Esophagus muscularis mucosa (tissue), 4 donors: ENCODE measurements at regions not wholly inside any gene's neighbourhood (a gene's known extent, or its start where the extent isn't known, plus 50 kb on each side); places are given as distances from the start of the nearest gene placed in this dataset.

Experiments used
- DNase-seq: peaks from one replicate; pipeline ENCODE4 v3.0.0-alpha.2; 2017; ENCODE audit errors: extremely low spot score
- H3K27ac ChIP-seq, 4 donors: fragments of 200-600 bp; sonication (generic); replicated peaks in 1 of 4; 1 replicate in 3 of 4; 2 replicates in 1 of 4; pipeline ENCODE4 v1.5.1; 2016 to 2019; ENCODE audit warnings: mild to moderate bottlenecking in 1 of 4
- H3K27me3 ChIP-seq, 4 donors: fragments of 200-600 bp; sonication (generic); one replicate each; pipeline versions ENCODE4 v1.5.1 to v1.6.0; 2016 to 2019
- H3K36me3 ChIP-seq, 4 donors: fragments of 200-600 bp; sonication (generic); one replicate each; pipeline ENCODE4 v1.5.1; 2016 to 2019
- H3K4me1 ChIP-seq, 4 donors: fragments of 200-600 bp; sonication (generic); one replicate each; pipeline ENCODE4 v1.5.1; 2016 to 2019
- H3K4me3 ChIP-seq, 4 donors: fragments of 200-600 bp; sonication (generic); 1 replicate in 2 of 4; 2 replicates in 2 of 4; pipeline ENCODE4 v1.5.1; 2016 to 2019; ENCODE audit warnings: mild to moderate bottlenecking in 4 of 4, moderate library complexity in 1 of 4
- H3K9me3 ChIP-seq, 4 donors: fragments of 200-600 bp; sonication (generic); 1 replicate in 3 of 4; 2 replicates in 1 of 4; pipeline ENCODE4 v1.5.1; 2016 to 2019
- EP300 ChIP-seq: sonication (generic); formaldehyde crosslinking; IDR thresholded peaks from one replicate; pipeline ENCODE4 v1.6.1; 2017; ENCODE audit warnings: antibody characterized with exemption
- POLR2A ChIP-seq: fragments of 450-650 bp; IDR thresholded peaks from one replicate; pipeline ENCODE4 v1.6.1; 2017; ENCODE audit warnings: antibody characterized with exemption, moderate library complexity, mild to moderate bottlenecking, low read depth
- POLR2AphosphoS5 ChIP-seq, 2 donors: sonication (generic); formaldehyde crosslinking; IDR thresholded peaks; one replicate each; pipeline ENCODE4 v1.6.1; 2017; ENCODE audit warnings: antibody characterized with exemption in 2 of 2
- WGBS: methylation state at CpG from one replicate; pipeline ENCODE4 v1.1.5; 2018; 5-methylcytosine and 5-hydroxymethylcytosine counted together
- intact Hi-C: fragments of 100-400 bp; cut with DNase I; formaldehyde crosslinking; loops from one replicate; pipeline ENCODE4 v1.15.1; 2023
- TF ChIP-seq, protein P1 (sequence below), 3 experiments: fragments of 200-600 bp in 2 of 3; fragments of 450-650 bp in 1 of 3; sonication (generic) in 2 of 3; IDR thresholded peaks; one replicate each; pipeline ENCODE4 v1.5.1; 2017 to 2019; ENCODE audit warnings: antibody characterized with exemption in 3 of 3, mild to moderate bottlenecking in 2 of 3, moderate library complexity in 1 of 3

DNA sequence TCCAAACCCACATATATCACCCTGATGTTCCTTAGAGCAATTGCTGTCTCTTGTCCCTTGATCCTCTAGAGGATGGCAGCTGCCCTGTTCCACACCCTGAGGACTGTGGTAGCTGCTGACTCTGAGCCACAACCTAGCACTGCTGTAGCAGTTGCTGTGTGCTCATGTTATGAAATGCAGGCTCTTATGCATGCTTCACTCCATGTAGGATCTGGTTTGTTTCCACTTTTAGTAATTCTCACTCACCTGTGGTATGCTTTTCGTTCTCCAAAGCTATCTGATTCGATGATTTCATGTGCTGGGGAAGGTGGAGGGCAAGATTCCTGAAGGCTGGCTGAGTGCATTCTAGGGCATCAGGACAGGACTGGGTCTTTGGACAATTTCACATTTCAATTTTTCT lies 649.0 kb upstream of the RAB6C start:
- DNase-seq, result no peak
- WGBS, result 97% methylated on average over 2 of the region's 2 CpGs
- H3K9me3 ChIP-seq, result no peaks in the 10 kb centered on the region
- no peaks in the 10 kb centered on the region for H3K36me3 ChIP-seq
- intact Hi-C loops, result no loop called here
- no peak overlapping the region for H3K27ac ChIP-seq
- TF ChIP-seq POLR2A (no peak), POLR2AphosphoS5 (IDR thresholded peaks at IDR 0.05) (no peak), EP300 (no peak)
- TF ChIP-seq, protein P1, sequence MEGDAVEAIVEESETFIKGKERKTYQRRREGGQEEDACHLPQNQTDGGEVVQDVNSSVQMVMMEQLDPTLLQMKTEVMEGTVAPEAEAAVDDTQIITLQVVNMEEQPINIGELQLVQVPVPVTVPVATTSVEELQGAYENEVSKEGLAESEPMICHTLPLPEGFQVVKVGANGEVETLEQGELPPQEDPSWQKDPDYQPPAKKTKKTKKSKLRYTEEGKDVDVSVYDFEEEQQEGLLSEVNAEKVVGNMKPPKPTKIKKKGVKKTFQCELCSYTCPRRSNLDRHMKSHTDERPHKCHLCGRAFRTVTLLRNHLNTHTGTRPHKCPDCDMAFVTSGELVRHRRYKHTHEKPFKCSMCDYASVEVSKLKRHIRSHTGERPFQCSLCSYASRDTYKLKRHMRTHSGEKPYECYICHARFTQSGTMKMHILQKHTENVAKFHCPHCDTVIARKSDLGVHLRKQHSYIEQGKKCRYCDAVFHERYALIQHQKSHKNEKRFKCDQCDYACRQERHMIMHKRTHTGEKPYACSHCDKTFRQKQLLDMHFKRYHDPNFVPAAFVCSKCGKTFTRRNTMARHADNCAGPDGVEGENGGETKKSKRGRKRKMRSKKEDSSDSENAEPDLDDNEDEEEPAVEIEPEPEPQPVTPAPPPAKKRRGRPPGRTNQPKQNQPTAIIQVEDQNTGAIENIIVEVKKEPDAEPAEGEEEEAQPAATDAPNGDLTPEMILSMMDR (IDR thresholded peaks at IDR 0.05), result no peak
- H3K27me3 ChIP-seq, result no peaks in the 10 kb centered on the region
- peaks cover 0 to 9% (median 0%) of the 10 kb centered on the region in 4 donors for H3K4me1 ChIP-seq
- no peak overlapping the region for H3K4me3 ChIP-seq

DNA sequence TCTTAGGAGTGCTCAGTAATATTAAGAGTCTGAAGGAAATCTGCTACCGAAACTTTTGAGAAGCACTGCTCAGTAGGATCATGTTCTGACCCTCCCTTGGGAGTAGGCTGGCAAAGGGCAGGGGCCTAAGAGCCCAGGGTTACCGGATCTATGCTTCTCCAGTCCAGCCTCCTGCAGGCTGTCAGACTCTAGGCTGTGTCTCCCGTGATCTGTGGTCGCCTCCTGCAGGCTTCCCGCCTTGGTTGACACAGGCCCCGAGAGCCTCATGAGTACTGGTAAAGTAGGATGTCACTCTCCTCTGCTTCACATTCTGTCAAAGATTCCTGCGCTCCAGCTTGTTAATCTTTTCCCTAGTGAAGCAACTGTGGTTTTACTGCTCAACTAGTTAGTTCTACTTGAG lies 647.8 kb upstream of the RAB6C start:
- no peak overlapping the region for H3K4me3 ChIP-seq
- no peaks in the 10 kb centered on the region for H3K36me3 ChIP-seq
- no peaks in the 10 kb centered on the region for H3K9me3 ChIP-seq
- H3K27me3 ChIP-seq, result no peaks in the 10 kb centered on the region
- no peak overlapping the region for H3K27ac ChIP-seq
- intact Hi-C loops, result no loop called here
- DNase-seq, result no peak
- WGBS, result 86% methylated on average over 7 of the region's 7 CpGs
- TF ChIP-seq, protein P1 (IDR thresholded peaks at IDR 0.05), result peak in 1 of 3 experiments; percentile 5
- TF ChIP-seq EP300, result no peak
- TF ChIP-seq POLR2A, result no peak
- TF ChIP-seq POLR2AphosphoS5 (IDR thresholded peaks at IDR 0.05), result no peak
- peaks cover 0 to 9% (median 0%) of the 10 kb centered on the region in 4 donors for H3K4me1 ChIP-seq

DNA sequence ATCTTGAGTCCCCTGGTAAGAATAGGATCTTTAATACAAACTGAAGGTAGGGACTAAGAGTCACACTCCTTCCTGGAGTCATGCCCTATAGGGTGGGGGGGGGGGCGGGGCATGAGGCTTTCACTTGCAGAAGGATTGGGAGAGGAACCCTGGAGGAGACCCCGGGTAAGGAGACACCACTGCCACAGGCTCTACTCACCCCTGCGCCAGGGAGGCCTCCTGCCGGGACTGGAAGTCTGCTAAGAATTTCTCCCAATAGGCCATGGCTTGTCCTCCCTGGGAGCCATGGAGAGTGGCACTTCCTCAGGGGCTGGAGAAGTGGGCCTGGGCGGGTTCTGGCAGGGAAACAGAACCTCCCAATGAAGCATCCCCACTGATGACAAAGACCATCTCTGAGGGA lies 645.3 kb upstream of the RAB6C start:
- TF ChIP-seq POLR2AphosphoS5 (IDR thresholded peaks at IDR 0.05), result no peak
- TF ChIP-seq EP300, result no peak
- TF ChIP-seq, protein P1 (IDR thresholded peaks at IDR 0.05), result no peak
- TF ChIP-seq POLR2A, result no peak
- Histone ChIP-seq H3K4me1 (peaks cover 0 to 9% (median 4%) of the 10 kb centered on the region in 4 donors), H3K27ac (no peak overlapping the region), H3K9me3 (no peaks in the 10 kb centered on the region), H3K27me3 (no peaks in the 10 kb centered on the region), H3K4me3 (no peak overlapping the region), H3K36me3 (no peaks in the 10 kb centered on the region)
- no peak for DNase-seq
- intact Hi-C loops, result no loop called here
- 86% methylated on average over 4 of the region's 5 CpGs for WGBS

DNA sequence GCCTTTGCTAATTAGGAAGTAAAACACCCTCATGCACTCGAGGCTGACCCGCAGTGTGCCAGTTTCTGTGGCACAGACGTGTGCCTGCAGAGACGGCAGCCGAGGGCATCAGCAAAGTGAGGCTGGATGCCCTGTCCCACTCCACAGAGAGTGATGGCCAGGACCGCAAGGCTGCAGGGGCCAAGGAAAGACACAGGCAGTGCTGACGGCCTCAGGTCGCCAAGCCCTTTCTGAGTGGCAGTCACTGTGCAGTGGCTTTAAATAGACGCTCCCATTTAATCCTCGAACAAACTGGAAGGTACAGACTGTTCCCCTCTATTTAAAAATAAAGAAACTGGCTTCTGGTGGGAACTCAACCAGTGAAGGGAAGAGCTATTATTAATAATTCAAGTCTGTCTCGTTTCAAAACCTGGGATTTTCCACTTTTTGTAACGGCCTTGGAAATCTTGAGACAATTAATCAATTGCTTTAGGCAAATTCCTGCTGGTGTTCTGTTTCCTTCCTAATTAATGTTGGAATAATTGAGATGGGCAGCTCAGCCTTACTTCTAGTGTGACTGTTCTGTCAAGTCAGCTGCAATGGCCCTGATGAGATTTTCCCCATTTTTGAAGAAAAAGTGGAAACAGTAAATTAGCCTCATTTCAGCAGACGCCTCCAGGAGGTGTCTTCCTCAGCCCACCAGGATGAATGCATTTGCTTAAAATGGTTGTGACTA lies 644.6 kb upstream of the RAB6C start:
- no peaks in the 10 kb centered on the region for H3K27me3 ChIP-seq
- DNase-seq, result no peak
- no peak overlapping the region for H3K27ac ChIP-seq
- H3K36me3 ChIP-seq, result no peaks in the 10 kb centered on the region
- 77% methylated on average over 13 of the region's 13 CpGs for WGBS
- no peaks in the 10 kb centered on the region for H3K9me3 ChIP-seq
- TF ChIP-seq POLR2A (no peak), EP300 (no peak), POLR2AphosphoS5 (IDR thresholded peaks at IDR 0.05) (peak in 1 of 2 donors; percentile 37)
- TF ChIP-seq, protein P1 (IDR thresholded peaks at IDR 0.05), result no peak
- intact Hi-C loops, result no loop called here
- H3K4me3 ChIP-seq, result no peak overlapping the region
- H3K4me1 ChIP-seq, result peaks cover 0 to 9% (median 4%) of the 10 kb centered on the region in 4 donors

DNA sequence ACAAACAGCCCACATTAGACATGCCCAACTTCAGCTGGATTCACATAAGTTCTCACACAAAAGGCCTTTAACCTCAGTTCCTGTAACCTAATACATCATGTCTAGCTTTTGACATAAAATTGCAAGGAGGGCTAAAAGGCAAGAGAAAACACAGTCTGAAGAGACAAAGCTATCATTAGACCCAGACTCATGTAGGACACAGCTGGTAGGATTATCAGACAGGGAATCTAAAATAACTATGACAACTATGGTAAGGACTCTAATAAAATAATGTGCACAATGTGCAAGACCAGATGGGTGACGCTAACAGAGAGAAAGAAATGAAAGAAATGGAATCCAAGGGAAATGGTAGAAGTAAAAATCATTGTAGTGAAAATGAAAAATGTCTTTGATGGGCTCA lies 643.2 kb upstream of the RAB6C start:
- H3K36me3 ChIP-seq, result no peaks in the 10 kb centered on the region
- TF ChIP-seq POLR2A (no peak), EP300 (no peak), POLR2AphosphoS5 (IDR thresholded peaks at IDR 0.05) (no peak)
- TF ChIP-seq, protein P1 (IDR thresholded peaks at IDR 0.05), result no peak
- no peak for DNase-seq
- H3K4me1 ChIP-seq, result peaks cover 0 to 9% (median 4%) of the 10 kb centered on the region in 4 donors
- WGBS, result 88% methylated on average over 1 of the region's 1 CpG
- no peaks in the 10 kb centered on the region for H3K27me3 ChIP-seq
- intact Hi-C loops, result no loop called here
- H3K27ac ChIP-seq, result no peak overlapping the region
- no peaks in the 10 kb centered on the region for H3K9me3 ChIP-seq
- H3K4me3 ChIP-seq, result no peak overlapping the region
